ENCODE measurements at regions not wholly inside any gene's neighbourhood (a gene's known extent, or its start where the extent isn't known, plus 50 kb on each side); places are given as distances from the start of the nearest gene placed in this dataset.

GRCh38 chr4:129514852-129515251 is 418.9 kb downstream of the C4orf33 start:
- no peaks in the 10 kb centered on the region for H3K9me3 ChIP-seq
- no peak overlapping the region for H3K27ac ChIP-seq (replicated peaks in 1 of 4)
- H3K4me3 ChIP-seq: no peak overlapping the region
- TF ChIP-seq POLR2A (IDR thresholded peaks at IDR 0.05; ENCODE audit: low read depth) (no peak), POLR2AphosphoS5 (IDR thresholded peaks at IDR 0.05) (no peak), EP300 (IDR thresholded peaks at IDR 0.05) (no peak), CTCF (IDR thresholded peaks at IDR 0.05) (no peak)
- H3K36me3 ChIP-seq: no peaks in the 10 kb centered on the region
- no peak for DNase-seq (ENCODE audit: extremely low spot score)
- H3K4me1 ChIP-seq: no peaks in the 10 kb centered on the region
- intact Hi-C loops (cut with DNase I): no loop called here
- no peaks in the 10 kb centered on the region for H3K27me3 ChIP-seq

GRCh38 chr4:129515356-129515755 is 419.4 kb downstream of the C4orf33 start:
- no peaks in the 10 kb centered on the region for H3K9me3 ChIP-seq
- WGBS: 52% methylated on average over 1 of the region's 1 CpG
- DNase-seq (ENCODE audit: extremely low spot score): no peak
- no peak overlapping the region for H3K4me3 ChIP-seq
- no peaks in the 10 kb centered on the region for H3K4me1 ChIP-seq
- H3K27ac ChIP-seq (replicated peaks in 1 of 4): no peak overlapping the region
- no peak for TF ChIP-seq EP300 (IDR thresholded peaks at IDR 0.05)
- no peak for TF ChIP-seq POLR2AphosphoS5 (IDR thresholded peaks at IDR 0.05)
- no peak for TF ChIP-seq POLR2A (IDR thresholded peaks at IDR 0.05; ENCODE audit: low read depth)
- no peak for TF ChIP-seq CTCF (IDR thresholded peaks at IDR 0.05)
- no peaks in the 10 kb centered on the region for H3K36me3 ChIP-seq
- no peaks in the 10 kb centered on the region for H3K27me3 ChIP-seq
- intact Hi-C loops (cut with DNase I): no loop called here

- intact Hi-C loops (cut with DNase I): loop anchor here (5.0 kb wide), 1 partner anchor 115 kb away; no protein-coding TSS in a partner anchor
Observed at GRCh38 chr4:129526812-129527211, 430.9 kb downstream of the C4orf33 start.

GRCh38 chr4:129531253-129531652 is 435.3 kb downstream of the C4orf33 start:
- 80% methylated on average over 5 of the region's 5 CpGs for WGBS
- TF ChIP-seq POLR2AphosphoS5 (IDR thresholded peaks at IDR 0.05) (no peak), CTCF (IDR thresholded peaks at IDR 0.05) (no peak), POLR2A (IDR thresholded peaks at IDR 0.05; ENCODE audit: low read depth) (no peak), EP300 (IDR thresholded peaks at IDR 0.05) (no peak)

More at GRCh38 chr4:129526812-129527211, 430.9 kb downstream of the C4orf33 start:
- Histone ChIP-seq H3K36me3 (no peaks in the 10 kb centered on the region), H3K27ac (replicated peaks in 1 of 4) (no peak overlapping the region), H3K4me3 (no peak overlapping the region), H3K9me3 (no peaks in the 10 kb centered on the region), H3K27me3 (no peaks in the 10 kb centered on the region), H3K4me1 (no peaks in the 10 kb centered on the region)
- no peak for TF ChIP-seq EP300 (IDR thresholded peaks at IDR 0.05)
- peak; percentile 36 to 45 (median 40) for TF ChIP-seq CTCF (IDR thresholded peaks at IDR 0.05)
- DNase-seq (ENCODE audit: extremely low spot score): no peak
- 51% methylated on average over 3 of the region's 3 CpGs for WGBS

GRCh38 chr4:129532573-129532972 is 436.6 kb downstream of the C4orf33 start:
- no peak overlapping the region for H3K4me3 ChIP-seq
- 71% methylated on average over 1 of the region's 1 CpG for WGBS
- no peak overlapping the region for H3K27ac ChIP-seq (replicated peaks in 1 of 4)
- TF ChIP-seq EP300 (IDR thresholded peaks at IDR 0.05): no peak
- no peak for TF ChIP-seq CTCF (IDR thresholded peaks at IDR 0.05)
- no peak for TF ChIP-seq POLR2A (IDR thresholded peaks at IDR 0.05; ENCODE audit: low read depth)
- no peak for TF ChIP-seq POLR2AphosphoS5 (IDR thresholded peaks at IDR 0.05)
- H3K9me3 ChIP-seq: no peaks in the 10 kb centered on the region
- H3K36me3 ChIP-seq: no peaks in the 10 kb centered on the region
- no peaks in the 10 kb centered on the region for H3K27me3 ChIP-seq
- DNase-seq (ENCODE audit: extremely low spot score): no peak
- intact Hi-C loops (cut with DNase I): no loop called here
- no peaks in the 10 kb centered on the region for H3K4me1 ChIP-seq

More at GRCh38 chr4:129531253-129531652, 435.3 kb downstream of the C4orf33 start:
- intact Hi-C loops (cut with DNase I): no loop called here
- Histone ChIP-seq H3K4me3 (no peak overlapping the region), H3K9me3 (no peaks in the 10 kb centered on the region), H3K36me3 (no peaks in the 10 kb centered on the region), H3K27me3 (no peaks in the 10 kb centered on the region), H3K4me1 (no peaks in the 10 kb centered on the region), H3K27ac (replicated peaks in 1 of 4) (no peak overlapping the region)
- DNase-seq (ENCODE audit: extremely low spot score): no peak
